Neural cell (in vitro differentiated cells): ENCODE measurements at regions not wholly inside any gene's neighbourhood (a gene's known extent, or its start where the extent isn't known, plus 50 kb on each side); places are given as distances from the start of the nearest gene placed in this dataset.

Experiments used
- EZH2 ChIP-seq: fragments of 200-600, 300-800 bp; shearing (Covaris generic), sonication (generic); IDR thresholded peaks from 2 replicates; pipeline ENCODE4 v1.6.1; 2014; ENCODE audit warnings: antibody characterized with exemption, low read length, borderline replicate concordance, mild to moderate bottlenecking; ENCODE audit not compliant: insufficient read depth, poor library complexity, severe bottlenecking
- MXI1 ChIP-seq: fragments of 450-650 bp; conservative IDR thresholded peaks from 2 replicates; pipeline ENCODE4 v1.6.1; 2014; ENCODE audit warnings: antibody characterized with exemption, mild to moderate bottlenecking; ENCODE audit not compliant: poor library complexity, severe bottlenecking
- POLR2AphosphoS5 ChIP-seq: IDR thresholded peaks from 2 replicates; pipeline ENCODE4 v1.6.1; 2012
- RAD21 ChIP-seq: fragments of 450-650 bp; conservative IDR thresholded peaks from 2 replicates; pipeline ENCODE4 v1.6.1; 2014; ENCODE audit warnings: antibody characterized with exemption, mild to moderate bottlenecking, moderate library complexity
- TAF1 ChIP-seq: IDR thresholded peaks from 2 replicates; pipeline ENCODE4 v1.6.1; 2012; ENCODE audit warnings: low read depth
- TF ChIP-seq, protein P1 (sequence below): fragments of 450-650 bp; IDR thresholded peaks from 2 replicates; pipeline ENCODE4 v1.5.1; 2014; ENCODE audit warnings: antibody characterized with exemption, mild to moderate bottlenecking, moderate library complexity; ENCODE audit not compliant: poor library complexity, severe bottlenecking
- TF ChIP-seq, protein P2 (sequence below): IDR thresholded peaks from 2 replicates; pipeline ENCODE4 v1.6.1; 2012; ENCODE audit warnings: borderline replicate concordance

DNA sequence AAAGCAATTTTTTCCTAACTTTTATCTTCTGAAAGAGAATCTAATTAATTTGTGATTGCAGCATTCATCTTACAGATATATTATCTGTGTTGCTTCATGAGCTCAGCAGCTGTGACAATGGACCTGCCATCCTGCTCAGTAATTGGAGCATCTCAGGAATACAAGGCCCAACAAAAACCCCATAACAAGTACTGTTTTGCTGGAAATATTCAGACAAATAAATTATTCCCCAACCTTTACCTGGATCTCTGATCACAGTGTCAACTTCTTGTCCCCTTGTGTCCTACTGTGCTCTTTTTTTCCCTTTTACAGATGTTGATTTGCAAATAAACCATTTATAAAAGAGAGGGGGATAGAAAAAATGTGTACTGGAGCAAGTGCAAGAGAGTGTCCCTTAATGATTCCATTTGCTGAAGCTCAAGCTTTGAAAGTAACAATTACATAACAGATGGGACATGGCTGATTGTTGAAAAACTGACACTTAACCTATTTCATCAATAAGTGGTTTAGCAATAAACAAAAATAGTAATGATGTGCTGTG is 1063.4 kb upstream of the GHITM start:
- TF ChIP-seq EZH2, result no peak
- TF ChIP-seq, protein P1, sequence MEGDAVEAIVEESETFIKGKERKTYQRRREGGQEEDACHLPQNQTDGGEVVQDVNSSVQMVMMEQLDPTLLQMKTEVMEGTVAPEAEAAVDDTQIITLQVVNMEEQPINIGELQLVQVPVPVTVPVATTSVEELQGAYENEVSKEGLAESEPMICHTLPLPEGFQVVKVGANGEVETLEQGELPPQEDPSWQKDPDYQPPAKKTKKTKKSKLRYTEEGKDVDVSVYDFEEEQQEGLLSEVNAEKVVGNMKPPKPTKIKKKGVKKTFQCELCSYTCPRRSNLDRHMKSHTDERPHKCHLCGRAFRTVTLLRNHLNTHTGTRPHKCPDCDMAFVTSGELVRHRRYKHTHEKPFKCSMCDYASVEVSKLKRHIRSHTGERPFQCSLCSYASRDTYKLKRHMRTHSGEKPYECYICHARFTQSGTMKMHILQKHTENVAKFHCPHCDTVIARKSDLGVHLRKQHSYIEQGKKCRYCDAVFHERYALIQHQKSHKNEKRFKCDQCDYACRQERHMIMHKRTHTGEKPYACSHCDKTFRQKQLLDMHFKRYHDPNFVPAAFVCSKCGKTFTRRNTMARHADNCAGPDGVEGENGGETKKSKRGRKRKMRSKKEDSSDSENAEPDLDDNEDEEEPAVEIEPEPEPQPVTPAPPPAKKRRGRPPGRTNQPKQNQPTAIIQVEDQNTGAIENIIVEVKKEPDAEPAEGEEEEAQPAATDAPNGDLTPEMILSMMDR, result no peak
- TF ChIP-seq, protein P2, sequence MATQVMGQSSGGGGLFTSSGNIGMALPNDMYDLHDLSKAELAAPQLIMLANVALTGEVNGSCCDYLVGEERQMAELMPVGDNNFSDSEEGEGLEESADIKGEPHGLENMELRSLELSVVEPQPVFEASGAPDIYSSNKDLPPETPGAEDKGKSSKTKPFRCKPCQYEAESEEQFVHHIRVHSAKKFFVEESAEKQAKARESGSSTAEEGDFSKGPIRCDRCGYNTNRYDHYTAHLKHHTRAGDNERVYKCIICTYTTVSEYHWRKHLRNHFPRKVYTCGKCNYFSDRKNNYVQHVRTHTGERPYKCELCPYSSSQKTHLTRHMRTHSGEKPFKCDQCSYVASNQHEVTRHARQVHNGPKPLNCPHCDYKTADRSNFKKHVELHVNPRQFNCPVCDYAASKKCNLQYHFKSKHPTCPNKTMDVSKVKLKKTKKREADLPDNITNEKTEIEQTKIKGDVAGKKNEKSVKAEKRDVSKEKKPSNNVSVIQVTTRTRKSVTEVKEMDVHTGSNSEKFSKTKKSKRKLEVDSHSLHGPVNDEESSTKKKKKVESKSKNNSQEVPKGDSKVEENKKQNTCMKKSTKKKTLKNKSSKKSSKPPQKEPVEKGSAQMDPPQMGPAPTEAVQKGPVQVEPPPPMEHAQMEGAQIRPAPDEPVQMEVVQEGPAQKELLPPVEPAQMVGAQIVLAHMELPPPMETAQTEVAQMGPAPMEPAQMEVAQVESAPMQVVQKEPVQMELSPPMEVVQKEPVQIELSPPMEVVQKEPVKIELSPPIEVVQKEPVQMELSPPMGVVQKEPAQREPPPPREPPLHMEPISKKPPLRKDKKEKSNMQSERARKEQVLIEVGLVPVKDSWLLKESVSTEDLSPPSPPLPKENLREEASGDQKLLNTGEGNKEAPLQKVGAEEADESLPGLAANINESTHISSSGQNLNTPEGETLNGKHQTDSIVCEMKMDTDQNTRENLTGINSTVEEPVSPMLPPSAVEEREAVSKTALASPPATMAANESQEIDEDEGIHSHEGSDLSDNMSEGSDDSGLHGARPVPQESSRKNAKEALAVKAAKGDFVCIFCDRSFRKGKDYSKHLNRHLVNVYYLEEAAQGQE, result no peak
- no peak for TF ChIP-seq POLR2AphosphoS5
- no peak for TF ChIP-seq RAD21
- TF ChIP-seq TAF1, result no peak
- no peak for TF ChIP-seq MXI1
